HG03565 (cell line): ENCODE measurements at regions not wholly inside any gene's neighbourhood (a gene's known extent, or its start where the extent isn't known, plus 50 kb on each side); places are given as distances from the start of the nearest gene placed in this dataset.

Experiments
- ATAC-seq: cut with Tn5 transposase; IDR thresholded peaks from one replicate; pipeline ENCODE4 v1.9.1; 2021; ENCODE audit warnings: mild to moderate bottlenecking, moderate library complexity; ENCODE audit not compliant: unreplicated experiment

DNA sequence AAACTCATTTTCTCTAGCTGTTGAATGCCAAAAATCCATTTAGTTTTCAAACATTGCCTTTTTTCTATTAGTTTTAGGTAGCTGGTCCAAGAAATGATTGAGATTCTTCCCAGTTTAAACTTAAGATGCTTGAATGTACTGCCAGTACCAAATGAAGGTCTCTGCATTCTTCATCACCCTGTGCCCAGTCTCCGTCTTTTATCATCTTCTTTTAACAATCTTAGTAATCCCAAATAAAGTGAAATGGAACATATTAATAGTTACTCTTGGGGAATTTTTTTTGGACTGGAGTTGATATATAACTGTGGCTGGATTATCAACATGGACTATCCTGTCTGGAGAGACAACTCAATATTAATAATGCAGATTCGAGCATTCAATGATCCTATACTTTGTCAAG, 54.1 kb upstream of the PCED1B start:
- ATAC-seq: no peak

GRCh38 chr12:47025798-47026197, 53.6 kb upstream of the PCED1B start:
- ATAC-seq: no peak

- ATAC-seq: no peak
Measured at GRCh38 chr12:47026291-47026690, 53.1 kb upstream of the PCED1B start.
